ENCODE measurements at regions not wholly inside any gene's neighbourhood (a gene's known extent, or its start where the extent isn't known, plus 50 kb on each side); places are given as distances from the start of the nearest gene placed in this dataset.

DNA sequence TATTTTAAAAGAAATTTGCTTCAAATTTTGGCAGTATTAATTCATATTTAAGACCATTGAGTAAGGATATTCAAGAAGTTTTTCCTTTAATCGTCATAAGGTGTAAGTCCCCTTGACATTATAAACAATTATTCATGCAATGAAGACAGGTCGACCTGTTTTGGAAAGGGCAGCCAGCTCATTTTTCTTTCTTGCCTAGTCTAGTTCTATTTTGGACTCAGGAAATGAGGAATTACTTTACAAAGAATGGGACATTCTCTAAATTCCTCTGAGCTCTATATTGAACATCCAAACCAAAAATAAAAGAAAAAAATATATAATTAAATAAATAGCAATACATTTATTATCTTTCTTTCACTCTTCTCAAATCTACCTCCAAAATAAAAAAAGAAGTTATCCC is 595.6 kb upstream of the KIF2B start:
- TF ChIP-seq, protein P1, sequence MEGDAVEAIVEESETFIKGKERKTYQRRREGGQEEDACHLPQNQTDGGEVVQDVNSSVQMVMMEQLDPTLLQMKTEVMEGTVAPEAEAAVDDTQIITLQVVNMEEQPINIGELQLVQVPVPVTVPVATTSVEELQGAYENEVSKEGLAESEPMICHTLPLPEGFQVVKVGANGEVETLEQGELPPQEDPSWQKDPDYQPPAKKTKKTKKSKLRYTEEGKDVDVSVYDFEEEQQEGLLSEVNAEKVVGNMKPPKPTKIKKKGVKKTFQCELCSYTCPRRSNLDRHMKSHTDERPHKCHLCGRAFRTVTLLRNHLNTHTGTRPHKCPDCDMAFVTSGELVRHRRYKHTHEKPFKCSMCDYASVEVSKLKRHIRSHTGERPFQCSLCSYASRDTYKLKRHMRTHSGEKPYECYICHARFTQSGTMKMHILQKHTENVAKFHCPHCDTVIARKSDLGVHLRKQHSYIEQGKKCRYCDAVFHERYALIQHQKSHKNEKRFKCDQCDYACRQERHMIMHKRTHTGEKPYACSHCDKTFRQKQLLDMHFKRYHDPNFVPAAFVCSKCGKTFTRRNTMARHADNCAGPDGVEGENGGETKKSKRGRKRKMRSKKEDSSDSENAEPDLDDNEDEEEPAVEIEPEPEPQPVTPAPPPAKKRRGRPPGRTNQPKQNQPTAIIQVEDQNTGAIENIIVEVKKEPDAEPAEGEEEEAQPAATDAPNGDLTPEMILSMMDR (conservative IDR thresholded peaks at IDR 0.05; ENCODE audit: low read depth, low read length), result no peak
- TF ChIP-seq EZH2 (IDR thresholded peaks at IDR 0.05; ENCODE audit: borderline replicate concordance, low read depth, low read length, poor library complexity, severe bottlenecking), result no peak

All from A673 (cell line).